ENCODE measurements at regions not wholly inside any gene's neighbourhood (a gene's known extent, or its start where the extent isn't known, plus 50 kb on each side); places are given as distances from the start of the nearest gene placed in this dataset.

GRCh38 chr13:37195621-37196020 lies 90.2 kb upstream of the CSNK1A1L start:
- Histone ChIP-seq H3K36me3 (no peaks in the 10 kb centered on the region), H3K4me1 (no peaks in the 10 kb centered on the region), H3K9me3 (no peaks in the 10 kb centered on the region), H3K27me3 (no peaks in the 10 kb centered on the region), H3K4me3 (no peak overlapping the region), H3K27ac (no peak overlapping the region)
- DNase-seq (ENCODE audit: low spot score): no peak
- TF ChIP-seq CTCF (IDR thresholded peaks at IDR 0.05): no peak

- Histone ChIP-seq H3K4me3 (no peak overlapping the region), H3K9me3 (peaks cover 0 to 7% of the 10 kb centered on the region in 2 donors), H3K27me3 (no peaks in the 10 kb centered on the region), H3K36me3 (no peaks in the 10 kb centered on the region), H3K4me1 (no peaks in the 10 kb centered on the region), H3K27ac (no peak overlapping the region)
- no peak for DNase-seq (ENCODE audit: low spot score)
- TF ChIP-seq CTCF (IDR thresholded peaks at IDR 0.05): no peak
Observed at GRCh38 chr13:37194428-37194861, 89.0 kb upstream of the CSNK1A1L start.

DNA sequence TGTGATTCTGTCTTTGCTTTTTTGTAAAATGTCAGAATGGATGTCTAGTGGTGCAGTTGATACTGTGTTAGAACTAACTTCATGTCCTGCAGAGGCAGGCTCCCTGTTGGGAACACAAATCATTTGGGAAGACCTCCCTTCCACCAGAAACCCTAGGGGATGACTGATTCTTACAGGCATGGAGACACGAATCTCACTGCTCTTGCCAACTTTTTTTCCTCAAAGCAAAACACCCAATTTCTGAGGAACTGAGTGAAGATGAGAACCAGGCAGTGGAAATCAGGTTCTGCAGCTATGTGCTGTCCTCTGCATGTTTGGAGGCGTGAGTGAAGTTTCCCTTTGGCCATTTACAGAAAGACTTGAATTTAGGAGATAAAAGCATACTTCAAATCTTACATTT lies 87.5 kb upstream of the CSNK1A1L start:
- H3K9me3 ChIP-seq: peaks cover 0 to 8% of the 10 kb centered on the region in 2 donors
- DNase-seq (ENCODE audit: low spot score): no peak

GRCh38 chr13:37187621-37188020 lies 82.2 kb upstream of the CSNK1A1L start:
- Histone ChIP-seq H3K27me3 (no peaks in the 10 kb centered on the region), H3K27ac (no peak overlapping the region), H3K9me3 (peaks cover 0 to 10% of the 10 kb centered on the region in 2 donors), H3K4me1 (no peaks in the 10 kb centered on the region), H3K4me3 (no peak overlapping the region), H3K36me3 (no peaks in the 10 kb centered on the region)
- TF ChIP-seq CTCF (IDR thresholded peaks at IDR 0.05): no peak
- no peak for DNase-seq (ENCODE audit: low spot score)

More for the DNA sequence above, 87.5 kb upstream of the CSNK1A1L start:
- H3K4me1 ChIP-seq: no peaks in the 10 kb centered on the region
- no peaks in the 10 kb centered on the region for H3K27me3 ChIP-seq
- TF ChIP-seq CTCF (IDR thresholded peaks at IDR 0.05): no peak
- no peak overlapping the region for H3K27ac ChIP-seq
- no peak overlapping the region for H3K4me3 ChIP-seq
- no peaks in the 10 kb centered on the region for H3K36me3 ChIP-seq

- Histone ChIP-seq H3K4me3 (no peak overlapping the region), H3K27ac (no peak overlapping the region), H3K27me3 (no peaks in the 10 kb centered on the region), H3K9me3 (peaks cover 0 to 10% of the 10 kb centered on the region in 2 donors), H3K4me1 (no peaks in the 10 kb centered on the region), H3K36me3 (no peaks in the 10 kb centered on the region)
- no peak for DNase-seq (ENCODE audit: low spot score)
- TF ChIP-seq CTCF (IDR thresholded peaks at IDR 0.05): no peak
Observed at GRCh38 chr13:37187105-37187504, 81.6 kb upstream of the CSNK1A1L start.

GRCh38 chr13:37181620-37182019 lies 76.2 kb upstream of the CSNK1A1L start:
- Histone ChIP-seq H3K36me3 (no peaks in the 10 kb centered on the region), H3K27ac (no peak overlapping the region), H3K9me3 (no peaks in the 10 kb centered on the region), H3K4me1 (no peaks in the 10 kb centered on the region), H3K4me3 (no peak overlapping the region), H3K27me3 (no peaks in the 10 kb centered on the region)
- no peak for DNase-seq (ENCODE audit: low spot score)
- TF ChIP-seq CTCF (IDR thresholded peaks at IDR 0.05): no peak

Measured in right atrium auricular region (tissue), 2 donors.